GM12878 (cell line): ENCODE measurements at regions not wholly inside any gene's neighbourhood (a gene's known extent, or its start where the extent isn't known, plus 50 kb on each side); places are given as distances from the start of the nearest gene placed in this dataset.

Experiments used
- CEBPB ChIP-seq, 2 experiments: fragments of 150-350 bp in 1 of 2; IDR thresholded peaks; 2 replicates each; pipeline ENCODE4 v1.6.1; 2012 to 2014; ENCODE audit warnings: low read depth in 2 of 2, low read length in 2 of 2, borderline replicate concordance in 1 of 2, inconsistent platforms in 1 of 2
- CHD4 ChIP-seq: fragments of 200-600 bp; sonication (generic); IDR thresholded peaks from 2 replicates; pipeline ENCODE4 v1.6.1; 2016; ENCODE audit warnings: mild to moderate bottlenecking
- CTCF ChIP-seq, 3 experiments: IDR thresholded peaks in 2 of 3; conservative IDR thresholded peaks in 1 of 3; 2 replicates each; pipeline ENCODE4 v1.5.1; 2011; ENCODE audit warnings: low read depth in 3 of 3, low read length in 3 of 3, mild to moderate bottlenecking in 3 of 3, control low read depth in 2 of 3, moderate library complexity in 2 of 3, inconsistent platforms in 1 of 3, mixed read lengths in 1 of 3; ENCODE audit not compliant: control insufficient read depth in 2 of 3, insufficient read depth in 1 of 3; ENCODE audit errors: extremely low read depth in 1 of 3
- EED ChIP-seq: sonication (generic); IDR thresholded peaks from 2 replicates; pipeline ENCODE4 v1.6.1; 2016; ENCODE audit warnings: antibody characterized with exemption, low read depth
- EP300 ChIP-seq, 2 experiments: fragments of 150-350 bp in 1 of 2; IDR thresholded peaks; 2 replicates each; pipeline ENCODE4 v1.6.1; 2011 to 2012; ENCODE audit warnings: low read depth in 2 of 2, low read length in 2 of 2, borderline replicate concordance in 1 of 2, improper control_type of control experiment in 1 of 2, inconsistent platforms in 1 of 2; ENCODE audit not compliant: control insufficient read depth in 1 of 2
- EZH2 ChIP-seq: IDR thresholded peaks from 2 replicates; pipeline ENCODE4 v1.6.1; 2012; ENCODE audit warnings: low read depth, mild to moderate bottlenecking, control low read depth, inconsistent platforms, low read length, borderline replicate concordance; ENCODE audit not compliant: control insufficient read depth
- KDM1A ChIP-seq: fragments of 200-600 bp; sonication (generic); IDR thresholded peaks from 2 replicates; pipeline ENCODE4 v1.6.1; 2016; ENCODE audit warnings: borderline replicate concordance
- POLR2AphosphoS5 ChIP-seq: IDR thresholded peaks from 2 replicates; pipeline ENCODE4 v1.6.1; 2011; ENCODE audit warnings: mild to moderate bottlenecking, low read length, inconsistent platforms
- SP1 ChIP-seq: IDR thresholded peaks from one replicate; pipeline ENCODE4 v1.6.1; 2011; ENCODE audit warnings: low read depth, low read length
- TAF1 ChIP-seq: IDR thresholded peaks from 2 replicates; pipeline ENCODE4 v1.6.1; 2011; ENCODE audit warnings: mild to moderate bottlenecking, low read depth, low read length, borderline replicate concordance
- TARDBP ChIP-seq: IDR thresholded peaks from 2 replicates; pipeline ENCODE4 v1.6.1; 2016; ENCODE audit warnings: borderline replicate concordance

- no peak for TF ChIP-seq EP300 (IDR thresholded peaks at IDR 0.05; ENCODE audit: borderline replicate concordance in 1 of 2, control insufficient read depth in 1 of 2, low read depth in 2 of 2, low read length in 2 of 2)
- TF ChIP-seq EZH2 = no peak
- TF ChIP-seq SP1 = no peak
- no peak for TF ChIP-seq CEBPB (IDR thresholded peaks at IDR 0.05; ENCODE audit: borderline replicate concordance in 1 of 2, low read depth in 2 of 2, low read length in 2 of 2)
- no peak for TF ChIP-seq CHD4
- TF ChIP-seq POLR2AphosphoS5 = no peak
- no peak for TF ChIP-seq TAF1
- TF ChIP-seq TARDBP = no peak
- TF ChIP-seq EED = no peak
- TF ChIP-seq CTCF (IDR thresholded peaks at IDR 0.05 in 2 of 3, conservative IDR thresholded peaks at IDR 0.05 in 1 of 3; ENCODE audit: control insufficient read depth in 2 of 3, extremely low read depth in 1 of 3, insufficient read depth in 1 of 3, low read depth in 3 of 3, low read length in 3 of 3) = no peak
- no peak for TF ChIP-seq KDM1A
Observed at GRCh38 chr13:105846923-105847322, 688.5 kb downstream of the EFNB2 start.
